LNCaP clone FGC (cell line): ENCODE measurements at regions not wholly inside any gene's neighbourhood (a gene's known extent, or its start where the extent isn't known, plus 50 kb on each side); places are given as distances from the start of the nearest gene placed in this dataset.

Source experiments
- DNase-seq: peaks from one replicate; pipeline ENCODE4 v3.0.0-alpha.2; 2011; ENCODE audit warnings: low read depth
- H3K4me3 ChIP-seq: 2 replicates; pipeline ENCODE4 v1.5.1; 2011; ENCODE audit warnings: mild to moderate bottlenecking, low read depth, low read length, control low read depth
- TF ChIP-seq, protein P1 (sequence below): IDR thresholded peaks from 2 replicates; pipeline ENCODE4 v1.5.1; 2012; ENCODE audit warnings: mild to moderate bottlenecking; ENCODE audit not compliant: control insufficient read depth, insufficient read depth; ENCODE audit errors: extremely low read depth

DNA sequence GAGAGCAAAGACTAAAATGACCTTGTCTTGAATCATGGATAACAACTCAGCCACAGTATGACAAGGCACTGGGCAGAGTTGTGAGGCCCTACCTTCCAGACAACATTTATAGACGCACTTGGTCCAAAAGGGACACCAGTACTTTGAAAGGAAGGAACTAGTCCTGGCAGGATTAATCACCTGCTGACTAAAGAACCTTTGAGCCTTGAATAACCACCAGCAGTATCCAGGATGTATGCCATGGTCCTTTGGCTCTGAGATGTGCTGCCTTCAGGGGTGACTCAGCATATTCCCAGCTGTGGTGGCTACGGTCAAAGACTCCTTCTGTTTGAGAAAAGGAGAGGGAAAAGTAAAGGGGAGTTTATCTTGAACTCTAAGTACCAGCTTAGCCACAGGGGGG lies 118.1 kb upstream of the PRR32 start:
- DNase-seq, result no peak
- no peak overlapping the region for H3K4me3 ChIP-seq
- TF ChIP-seq, protein P1, sequence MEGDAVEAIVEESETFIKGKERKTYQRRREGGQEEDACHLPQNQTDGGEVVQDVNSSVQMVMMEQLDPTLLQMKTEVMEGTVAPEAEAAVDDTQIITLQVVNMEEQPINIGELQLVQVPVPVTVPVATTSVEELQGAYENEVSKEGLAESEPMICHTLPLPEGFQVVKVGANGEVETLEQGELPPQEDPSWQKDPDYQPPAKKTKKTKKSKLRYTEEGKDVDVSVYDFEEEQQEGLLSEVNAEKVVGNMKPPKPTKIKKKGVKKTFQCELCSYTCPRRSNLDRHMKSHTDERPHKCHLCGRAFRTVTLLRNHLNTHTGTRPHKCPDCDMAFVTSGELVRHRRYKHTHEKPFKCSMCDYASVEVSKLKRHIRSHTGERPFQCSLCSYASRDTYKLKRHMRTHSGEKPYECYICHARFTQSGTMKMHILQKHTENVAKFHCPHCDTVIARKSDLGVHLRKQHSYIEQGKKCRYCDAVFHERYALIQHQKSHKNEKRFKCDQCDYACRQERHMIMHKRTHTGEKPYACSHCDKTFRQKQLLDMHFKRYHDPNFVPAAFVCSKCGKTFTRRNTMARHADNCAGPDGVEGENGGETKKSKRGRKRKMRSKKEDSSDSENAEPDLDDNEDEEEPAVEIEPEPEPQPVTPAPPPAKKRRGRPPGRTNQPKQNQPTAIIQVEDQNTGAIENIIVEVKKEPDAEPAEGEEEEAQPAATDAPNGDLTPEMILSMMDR, result no peak

DNA sequence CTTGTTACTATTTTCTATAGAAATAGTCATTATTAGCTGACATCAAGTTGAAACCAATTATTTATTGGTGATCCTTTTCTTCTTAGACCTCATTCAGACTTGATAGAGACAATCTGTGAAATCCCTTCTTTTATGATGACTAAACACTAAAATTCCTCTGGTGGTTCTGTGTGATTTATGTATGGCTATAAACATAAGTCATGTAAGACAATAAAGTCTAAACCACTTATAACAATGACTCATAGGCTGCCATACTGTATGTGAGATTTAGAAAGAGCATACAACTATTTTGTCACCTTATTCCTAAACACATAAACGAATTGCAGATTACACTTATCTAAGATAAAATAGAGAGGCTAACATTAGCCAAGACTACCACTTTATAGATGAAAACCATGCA lies 101.1 kb upstream of the PRR32 start:
- no peak overlapping the region for H3K4me3 ChIP-seq
- DNase-seq, result no peak
- TF ChIP-seq, protein P1, result no peak

DNA sequence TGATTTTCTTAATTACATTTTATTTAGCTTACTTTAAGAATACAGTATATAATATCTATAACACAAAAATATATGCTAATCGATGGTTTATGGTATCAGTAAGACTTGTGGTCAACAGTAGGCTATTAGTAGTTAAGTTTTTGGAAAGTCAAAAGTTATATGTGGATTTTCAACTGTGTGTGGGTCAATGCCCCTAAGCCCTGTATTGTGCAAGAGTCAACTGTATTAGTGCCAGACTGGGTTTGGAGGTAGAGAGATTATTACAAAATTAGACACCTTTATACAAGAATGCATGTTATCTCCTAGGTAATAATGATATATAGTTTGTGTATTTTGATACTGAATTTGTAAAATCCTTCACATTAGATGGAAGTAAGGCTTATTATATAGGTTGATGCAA lies 100.3 kb upstream of the PRR32 start:
- DNase-seq, result no peak
- no peak overlapping the region for H3K4me3 ChIP-seq
- TF ChIP-seq, protein P1, result no peak

DNA sequence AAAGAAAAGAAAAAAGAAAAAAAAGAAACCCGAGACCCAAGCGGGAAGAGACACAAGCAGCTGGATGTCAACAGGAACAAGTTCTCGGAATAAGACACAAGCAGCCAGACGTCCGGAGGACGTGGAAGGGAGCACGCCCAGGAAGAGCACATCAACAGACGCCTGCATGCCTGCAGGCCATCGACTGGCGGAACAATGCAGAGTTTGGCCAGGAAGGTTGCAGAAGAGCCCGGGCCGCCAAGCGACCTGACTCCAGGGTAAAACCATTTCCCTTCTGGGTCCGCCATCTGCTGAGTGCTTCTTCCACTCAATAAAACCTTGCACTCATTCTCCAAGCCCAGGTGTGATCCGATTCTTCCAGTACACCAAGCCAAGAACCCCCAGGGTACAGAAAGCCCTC lies 95.6 kb upstream of the PRR32 start:
- no peak for DNase-seq
- TF ChIP-seq, protein P1, result no peak
- H3K4me3 ChIP-seq, result no peak overlapping the region

DNA sequence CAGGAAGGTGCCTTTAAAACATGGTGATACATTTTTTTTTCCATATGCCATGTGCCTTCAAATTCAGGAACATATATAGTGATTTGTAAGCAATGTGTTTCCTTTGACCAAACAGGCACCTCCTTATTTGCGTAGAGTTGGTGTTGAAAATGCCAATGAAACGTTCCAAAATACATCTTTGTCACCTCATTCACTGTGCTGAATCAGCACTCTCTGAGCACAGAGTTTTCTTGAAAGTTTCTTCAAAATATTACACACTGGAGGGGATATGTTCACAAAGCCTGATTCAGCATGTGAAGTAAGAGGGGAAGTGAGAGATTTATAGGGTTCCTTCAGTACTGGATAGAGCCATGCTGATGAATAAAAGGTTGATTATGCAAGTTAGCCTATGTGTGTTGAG lies 85.7 kb upstream of the PRR32 start:
- H3K4me3 ChIP-seq, result no peak overlapping the region
- TF ChIP-seq, protein P1, result no peak
- no peak for DNase-seq
